CD1c-positive myeloid dendritic cell (primary cell): ENCODE measurements at regions not wholly inside any gene's neighbourhood (a gene's known extent, or its start where the extent isn't known, plus 50 kb on each side); places are given as distances from the start of the nearest gene placed in this dataset.
"Not testable (repeated sequence)": the region's sequence is repeated elsewhere in the genome, so short reads cannot be mapped to it uniquely, and the experiment has no call there.

Source experiments
- DNase-seq: peaks from one replicate; pipeline ENCODE4 v3.0.0-alpha.2; 2016; ENCODE audit errors: extremely low spot score

DNA sequence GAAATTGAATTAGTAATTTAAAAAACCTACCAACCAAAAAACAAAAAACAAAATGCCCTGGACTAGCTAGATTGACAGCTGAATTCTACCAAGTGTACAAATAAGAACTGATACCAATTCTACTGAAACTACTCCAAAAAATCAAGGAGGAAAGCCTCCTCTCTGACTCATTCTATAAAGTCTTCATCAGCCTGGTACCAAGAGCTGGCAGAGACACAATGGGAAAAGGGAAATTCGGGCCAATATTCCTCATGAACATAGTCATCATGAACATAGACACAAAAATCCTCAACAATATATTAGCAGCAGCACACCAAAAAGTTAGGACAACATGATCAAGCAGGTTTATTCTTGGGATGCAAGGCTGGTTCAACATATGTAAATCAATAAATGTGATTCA is 2667.7 kb upstream of the PCDH20 start:
- no peak for DNase-seq

DNA sequence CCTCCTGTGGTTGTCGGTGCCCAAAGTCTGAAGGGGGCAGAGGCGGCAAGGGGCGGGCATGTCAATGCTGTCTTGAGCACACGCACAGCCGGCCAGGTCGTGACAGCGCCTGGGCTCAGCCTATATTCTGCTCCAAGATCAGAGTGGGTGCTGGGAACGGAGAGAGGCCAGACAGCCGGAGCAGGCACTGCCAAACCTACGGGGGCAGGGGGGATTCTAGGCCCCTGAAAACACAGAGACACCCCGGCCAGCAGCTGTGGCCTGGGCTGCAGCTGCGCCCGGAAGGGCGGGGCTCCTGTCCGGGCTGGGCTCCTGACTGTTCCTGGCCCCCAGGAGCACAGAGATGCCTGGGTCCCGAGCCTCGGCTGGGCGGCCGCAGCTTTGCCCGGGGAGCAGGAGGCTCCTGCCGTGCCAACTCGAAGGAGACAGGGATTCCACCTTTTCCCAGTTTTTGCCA is 2662.9 kb upstream of the PCDH20 start:
- no peak for DNase-seq

DNA sequence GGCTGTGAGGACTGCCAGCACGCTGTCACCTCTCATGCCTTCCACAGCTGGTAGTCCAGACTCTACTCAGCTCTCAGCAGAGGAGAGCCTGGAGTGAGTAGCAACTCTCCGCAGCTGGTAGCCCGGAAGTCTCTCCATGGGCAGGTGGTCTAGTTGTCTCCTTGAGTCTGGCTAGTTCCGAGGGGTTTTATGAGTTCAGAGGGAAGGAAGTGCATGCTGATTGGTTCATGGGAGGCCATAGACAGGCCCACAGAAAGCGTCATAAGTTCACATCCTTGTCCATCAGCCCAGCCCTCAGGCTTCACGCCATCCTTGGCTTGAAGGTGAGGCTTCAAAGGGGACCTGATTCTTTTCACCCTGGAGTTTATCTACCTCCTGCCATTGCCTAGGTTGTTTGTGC is 2662.4 kb upstream of the PCDH20 start:
- no peak for DNase-seq

- not testable (repeated sequence) for DNase-seq
These were observed 2661.6 kb upstream of the PCDH20 start for GRCh38 chr13:64077132-64077835.

- no peak for DNase-seq
These were observed 2660.1 kb upstream of the PCDH20 start for GRCh38 chr13:64075543-64076271.

DNA sequence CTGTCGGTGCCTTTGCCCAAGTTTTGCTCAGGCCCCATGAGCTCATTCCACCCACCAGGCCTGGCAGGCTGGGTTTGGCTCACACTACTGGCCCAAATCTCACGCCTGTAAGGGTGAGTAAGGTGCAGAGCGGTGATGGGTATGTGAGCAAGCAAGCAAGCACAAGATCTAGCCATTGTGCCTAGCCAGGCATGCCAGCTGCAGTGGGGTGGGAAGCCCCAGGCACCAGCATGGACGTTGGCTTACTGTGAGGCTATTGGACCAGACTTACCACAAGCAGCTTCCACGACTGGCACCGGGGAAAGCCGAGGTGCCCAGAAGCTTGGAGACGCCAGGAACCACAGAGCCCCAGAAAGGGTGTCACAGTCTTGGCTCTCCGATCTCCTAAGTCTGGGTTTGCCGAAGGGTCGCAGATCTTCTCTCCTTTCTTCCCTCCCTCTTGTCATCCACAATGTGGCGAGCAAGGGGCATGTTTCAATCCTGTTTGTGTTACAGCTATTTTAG is 2659.4 kb upstream of the PCDH20 start:
- no peak for DNase-seq

DNA sequence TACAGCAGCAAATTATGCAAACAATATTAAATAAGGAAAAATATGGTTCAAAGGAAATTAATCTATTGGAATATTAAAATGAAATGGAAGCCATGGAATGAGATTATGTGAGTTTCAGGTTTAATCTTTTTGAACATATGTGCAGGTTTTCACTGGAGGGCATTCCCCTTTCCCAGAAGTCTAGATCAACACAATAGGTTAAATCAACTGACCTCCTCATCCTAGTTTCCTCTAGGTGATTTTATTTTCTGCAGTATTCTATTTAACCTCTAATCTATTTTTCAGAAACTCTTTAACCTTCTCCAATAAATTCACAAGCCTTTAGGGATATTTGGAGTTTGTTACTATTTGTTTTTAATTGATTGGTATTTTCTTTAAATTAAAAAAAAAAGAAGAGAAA is 2657.6 kb upstream of the PCDH20 start:
- DNase-seq = no peak

- DNase-seq = no peak
These were observed 2655.7 kb upstream of the PCDH20 start for GRCh38 chr13:64071352-64071751.

- no peak for DNase-seq
These were observed 2654.2 kb upstream of the PCDH20 start for GRCh38 chr13:64069892-64070291.

DNA sequence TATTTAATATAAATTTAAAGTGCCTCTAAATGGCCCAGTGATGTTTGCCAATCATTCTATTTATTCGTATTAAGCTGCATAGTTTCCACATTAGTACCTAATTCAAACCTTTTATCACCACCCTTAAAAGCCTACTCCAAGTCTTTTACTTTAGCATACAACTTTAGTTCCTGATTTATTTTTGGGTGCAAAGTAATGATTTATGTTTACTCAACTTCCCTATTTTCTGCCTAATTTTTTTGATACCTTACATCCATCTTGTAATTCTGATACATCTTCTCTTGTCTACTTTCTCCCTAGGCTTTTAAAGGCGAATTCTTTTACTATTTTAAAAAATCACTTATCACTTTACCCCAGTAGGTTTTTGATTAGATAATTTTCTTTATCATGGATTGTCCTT is 2651.1 kb upstream of the PCDH20 start:
- no peak for DNase-seq

GRCh38 chr13:64061649-64062048 is 2646.0 kb upstream of the PCDH20 start:
- no peak for DNase-seq

DNA sequence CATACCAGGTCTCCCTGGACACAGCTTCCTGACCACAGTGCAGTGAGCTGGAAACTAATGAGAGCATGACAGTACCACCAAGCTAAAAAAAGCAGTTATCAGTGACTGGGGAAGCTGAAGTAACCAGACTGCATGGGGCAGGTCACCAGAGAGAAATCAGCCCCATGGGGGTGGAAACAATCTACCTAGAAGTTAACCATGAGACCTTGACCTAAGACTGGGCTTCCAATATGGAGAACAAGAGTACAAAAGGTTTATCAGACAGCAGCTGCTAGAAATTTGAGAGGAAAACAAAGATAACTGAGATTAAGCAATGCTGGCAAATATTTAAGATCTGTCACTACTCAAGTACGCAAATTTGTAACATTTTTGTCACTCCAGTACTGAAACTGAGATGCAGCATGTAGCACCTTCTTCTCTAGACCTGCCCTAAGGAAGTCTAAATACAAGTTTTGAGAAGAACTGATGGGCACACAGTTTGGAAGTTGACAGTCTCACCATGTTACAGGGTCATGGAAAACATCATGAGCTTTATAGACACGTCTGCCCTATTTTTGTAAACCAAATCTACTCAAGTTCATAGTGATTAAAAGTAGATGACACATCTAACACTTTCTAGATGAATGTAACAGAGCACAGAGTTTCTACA is 2641.8 kb upstream of the PCDH20 start:
- no peak for DNase-seq

DNA sequence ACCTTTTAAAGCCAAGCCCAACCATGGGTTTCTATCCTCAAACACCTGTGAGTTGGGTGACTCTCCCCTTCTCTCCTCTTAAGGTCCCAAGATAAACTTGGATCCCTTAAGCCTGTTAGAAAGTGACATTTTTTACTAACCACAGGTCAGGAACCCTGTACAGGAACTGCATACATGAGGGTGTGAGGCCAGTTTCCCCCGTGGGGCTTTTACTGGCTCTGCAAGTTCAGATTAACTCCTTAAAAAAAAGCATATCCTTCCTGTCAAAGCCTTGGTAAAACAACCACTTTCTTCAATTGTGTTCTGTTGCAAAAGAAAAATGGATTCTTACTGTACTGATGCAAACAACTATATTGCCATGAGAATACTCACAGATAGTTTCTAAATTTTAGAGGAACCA is 2638.7 kb upstream of the PCDH20 start:
- DNase-seq = no peak

- no peak for DNase-seq
These were observed 2636.9 kb upstream of the PCDH20 start for GRCh38 chr13:64052521-64052920.

DNA sequence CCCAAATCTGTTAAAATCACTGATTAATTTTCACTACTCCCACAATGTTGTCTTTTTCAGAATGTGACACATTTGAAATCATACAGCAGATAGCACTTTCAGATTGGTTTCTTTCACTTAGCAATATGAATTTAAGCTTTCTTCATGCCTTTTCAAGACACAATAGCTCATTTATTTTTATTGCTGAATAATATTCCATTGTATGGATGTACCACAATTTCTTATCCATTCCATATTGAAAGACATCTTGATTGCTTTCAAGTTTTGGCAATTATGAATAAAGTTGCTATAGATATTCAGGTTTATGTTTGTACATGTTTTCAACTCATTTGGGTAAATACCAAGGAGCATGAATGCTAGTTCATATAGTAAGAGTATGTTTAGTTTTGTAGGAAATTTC is 2635.6 kb upstream of the PCDH20 start:
- no peak for DNase-seq

- DNase-seq = no peak
These were observed 2625.6 kb upstream of the PCDH20 start for GRCh38 chr13:64041296-64041695.

DNA sequence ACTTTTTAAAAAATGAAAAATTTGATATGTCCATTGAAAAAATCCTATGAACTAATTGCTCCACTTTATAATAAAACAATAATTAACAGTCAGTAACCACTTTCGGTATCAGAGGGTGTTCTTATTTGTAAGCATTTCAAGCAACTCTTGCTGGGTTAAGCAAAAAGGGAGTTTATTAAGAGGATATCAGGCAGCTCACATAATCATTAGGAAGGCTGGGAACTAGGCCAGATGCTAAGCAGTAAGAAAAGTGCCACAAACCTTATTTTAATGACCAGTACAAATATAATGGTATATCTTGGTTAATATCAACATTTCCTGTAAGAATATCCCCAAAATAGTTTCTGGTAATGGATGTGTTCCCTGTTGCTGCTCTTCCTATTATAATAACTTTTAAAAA is 2618.3 kb upstream of the PCDH20 start:
- no peak for DNase-seq

DNA sequence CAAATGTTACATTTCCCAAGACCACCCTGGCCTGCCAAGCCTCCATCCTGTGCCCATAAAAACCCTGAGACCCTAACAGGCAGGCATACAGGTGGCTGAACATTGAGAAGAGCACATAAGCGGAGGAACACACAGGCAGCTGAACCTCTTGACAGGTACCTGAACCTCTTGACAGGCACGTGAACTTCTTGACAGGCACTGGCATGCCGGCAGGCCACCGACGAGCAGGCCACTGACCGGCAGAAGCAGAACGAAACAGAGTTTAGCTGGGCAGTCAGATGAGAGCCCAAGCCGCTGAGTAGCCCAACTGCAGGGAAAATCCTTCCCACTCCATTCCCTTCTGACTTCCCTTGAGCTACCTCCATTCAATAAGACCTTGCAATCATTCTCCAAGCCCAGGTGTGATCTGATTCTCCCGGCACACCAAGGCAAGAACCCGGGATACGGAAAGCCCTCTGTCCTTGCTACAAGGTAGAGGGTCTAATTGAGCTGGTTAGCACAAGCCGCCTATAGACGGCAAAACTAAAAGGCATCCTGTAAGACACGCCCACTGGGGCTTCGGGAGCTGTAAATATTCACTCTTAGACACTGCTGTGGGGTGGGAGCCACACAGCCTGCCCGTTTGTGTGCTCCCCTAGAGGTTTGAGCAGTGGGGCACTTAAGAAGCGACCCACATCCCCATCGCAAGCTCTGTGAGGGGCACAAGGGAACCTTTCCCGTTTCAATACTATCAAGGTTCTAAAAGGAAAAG is 2613.9 kb upstream of the PCDH20 start:
- no peak for DNase-seq

DNA sequence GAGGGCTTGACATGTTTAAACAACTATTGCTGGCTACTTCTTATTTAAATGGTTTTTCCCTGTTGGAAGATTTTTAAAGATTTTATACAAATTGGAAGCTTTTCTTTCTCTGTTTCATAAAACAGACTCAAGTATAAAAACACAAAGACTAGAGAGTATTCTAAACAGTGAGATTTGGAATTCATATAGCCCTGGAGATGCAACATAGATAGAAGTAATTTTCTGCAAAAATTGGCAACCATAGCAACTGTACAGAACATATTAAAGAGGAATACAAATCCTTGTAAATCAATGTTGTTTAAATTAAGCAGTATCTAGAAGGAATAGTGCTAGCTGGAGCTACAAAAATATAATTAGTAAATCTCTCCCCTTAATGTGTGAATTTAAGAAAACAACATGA is 2612.9 kb upstream of the PCDH20 start:
- no peak for DNase-seq

DNA sequence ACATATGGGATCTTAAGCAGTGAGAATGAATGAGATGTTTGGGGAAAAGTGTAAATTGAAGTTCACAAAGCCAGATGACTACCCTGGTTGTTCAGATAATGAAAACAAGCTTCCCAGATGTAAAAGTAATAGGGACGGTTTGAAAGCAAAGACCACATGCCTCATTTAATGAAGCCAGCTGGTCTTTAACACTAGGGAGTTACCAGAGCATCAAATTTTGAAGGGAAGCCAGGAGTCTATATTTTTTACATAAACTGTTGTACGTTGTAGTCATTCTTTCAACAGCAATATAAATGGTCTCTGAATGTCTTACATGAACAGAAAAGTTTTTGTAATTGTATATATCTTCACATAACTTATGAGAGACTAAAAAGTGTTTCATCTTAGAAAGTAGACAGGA is 2604.5 kb upstream of the PCDH20 start:
- DNase-seq = no peak

DNA sequence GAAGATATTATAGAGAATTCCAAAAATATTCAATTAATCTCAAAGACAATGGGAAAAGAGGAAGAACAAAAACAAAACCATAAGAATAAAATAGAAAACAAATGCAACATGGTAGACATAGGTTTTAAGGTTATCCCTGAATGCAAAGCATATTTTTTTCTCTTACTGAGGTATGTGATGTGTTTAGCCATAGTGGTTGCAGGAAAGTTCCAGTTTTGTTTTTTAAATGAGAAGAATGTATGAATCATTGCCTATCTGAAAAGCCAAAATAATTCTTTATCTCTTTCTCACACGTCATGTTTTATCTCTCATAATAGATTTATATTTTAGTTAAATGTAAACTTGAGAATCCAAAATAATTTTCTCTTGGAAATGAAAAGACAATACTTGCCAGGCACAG is 2591.7 kb upstream of the PCDH20 start:
- no peak for DNase-seq

DNA sequence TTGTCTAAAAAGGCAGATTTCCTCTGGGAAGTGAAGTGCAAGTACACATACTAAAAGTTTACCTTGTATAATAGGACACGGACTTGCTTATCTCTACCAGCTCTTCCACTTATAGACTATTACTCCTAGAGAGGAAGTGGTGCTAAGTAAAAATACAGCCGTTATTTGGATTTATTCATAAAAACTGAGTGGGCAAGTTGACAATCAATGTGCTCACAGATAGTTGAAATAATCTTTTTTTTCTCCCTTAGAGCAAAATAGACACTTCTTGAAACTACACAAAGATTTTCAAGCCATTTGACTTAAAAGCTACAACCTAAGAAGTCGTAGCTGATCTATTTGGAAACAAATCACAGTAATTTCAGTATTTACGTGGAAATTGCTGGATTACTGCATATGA is 2584.7 kb upstream of the PCDH20 start:
- DNase-seq = no peak
